GM12878 (cell line): ENCODE measurements at regions not wholly inside any gene's neighbourhood (a gene's known extent, or its start where the extent isn't known, plus 50 kb on each side); places are given as distances from the start of the nearest gene placed in this dataset.

Experiments
- ATAC-seq: fragments of 200-7000 bp; cut with Tn5 transposase; 3 replicates; pipeline ENCODE4 v1.9.1; 2020; ENCODE audit warnings: mild to moderate bottlenecking, moderate library complexity
- BruUV-seq: library from RNA; stranded (reverse); fragments of 400-500 nt; replicated peaks from 2 replicates; lab custom pipeline; 2021; lab: Mats Ljungman, UMichigan
- CTCF ChIA-PET: fragments of 300-600 bp; sonication (Branson Sonifier 250); formaldehyde crosslinking; extraction: SDS; loops from one replicate; lab custom pipeline; 2021; ENCODE audit warnings: inconsistent platforms; lab: Yijun Ruan, JAX
- POLR2A ChIA-PET: fragments of 350-600 bp; formaldehyde crosslinking; extraction: SDS; loops from one replicate; lab custom pipeline; 2021; ENCODE audit warnings: inconsistent platforms; lab: Charles Lee
- RAD21 ChIA-PET: fragments of 300-600 bp; sonication (Branson Sonifier 250); formaldehyde crosslinking; loops from one replicate; lab custom pipeline; 2023; ENCODE audit warnings: antibody characterized with exemption; ENCODE audit not compliant: unreplicated experiment; lab: Charles Lee
- SMC1A ChIA-PET: fragments of 300-600 bp; sonication (Branson Sonifier 250); formaldehyde crosslinking; loops from one replicate; lab custom pipeline; 2023; ENCODE audit not compliant: unreplicated experiment, uncharacterized antibody; lab: Charles Lee
- DNase-seq: peaks from one replicate; pipeline ENCODE4 v3.0.0-alpha.2; 2011; ENCODE audit warnings: low read depth, low spot score
- FAIRE-seq: peaks from 3 replicates; lab custom pipeline; 2011; peaks lifted over from hg19 to GRCh38; lab: Jason Lieb, UNC
- H2AFZ ChIP-seq: 2 replicates; pipeline ENCODE4 v1.6.0; 2011; ENCODE audit warnings: low read depth, low read length, control low read depth; ENCODE audit not compliant: control insufficient read depth
- H3K27ac ChIP-seq: 2 replicates; pipeline ENCODE4 v1.5.1; 2011; ENCODE audit warnings: control low read depth; ENCODE audit not compliant: control insufficient read depth, insufficient read depth
- H3K27me3 ChIP-seq, 2 experiments: replicated peaks in 1 of 2; 2 replicates each; pipeline versions ENCODE4 v1.6.0 to v1.6.1; 2011; ENCODE audit warnings: low read length in 1 of 2; ENCODE audit not compliant: control insufficient read depth in 2 of 2, insufficient read depth in 2 of 2
- H3K36me3 ChIP-seq, 2 experiments: 2 replicates each; pipeline ENCODE4 v1.5.1; 2011; ENCODE audit warnings: low read length in 1 of 2; ENCODE audit not compliant: control insufficient read depth in 2 of 2, insufficient read depth in 2 of 2
- H3K4me1 ChIP-seq: 2 replicates; pipeline ENCODE4 v1.6.1; 2011; ENCODE audit warnings: mild to moderate bottlenecking, low read length, moderate library complexity, mixed read lengths; ENCODE audit not compliant: control insufficient read depth, insufficient read depth
- H3K4me2 ChIP-seq: 2 replicates; pipeline ENCODE4 v1.6.0; 2011; ENCODE audit warnings: control low read depth; ENCODE audit not compliant: control insufficient read depth, insufficient read depth
- H3K4me3 ChIP-seq: fragments of 200-600 bp; sonication (generic); 2 replicates; pipeline ENCODE4 v1.5.1; 2016
- H3K79me2 ChIP-seq: 2 replicates; pipeline ENCODE4 v1.6.0; 2011; ENCODE audit warnings: low read length; ENCODE audit not compliant: control insufficient read depth, insufficient read depth
- H3K9ac ChIP-seq: 2 replicates; pipeline ENCODE4 v1.8.0; 2011; ENCODE audit warnings: low read length, control low read depth, mixed read lengths; ENCODE audit not compliant: control insufficient read depth, insufficient read depth
- H3K9me3 ChIP-seq: replicated peaks from 3 replicates; pipeline ENCODE4 v1.5.1; 2011; ENCODE audit warnings: mild to moderate bottlenecking, low read length; ENCODE audit not compliant: control insufficient read depth, insufficient read depth
- H4K20me1 ChIP-seq: 2 replicates; pipeline ENCODE4 v1.6.0; 2011; ENCODE audit not compliant: control insufficient read depth, insufficient read depth
- CBFB ChIP-seq: IDR thresholded peaks from 2 replicates; pipeline ENCODE4 v1.6.1; 2016; ENCODE audit warnings: antibody characterized with exemption, low read depth
- CEBPZ ChIP-seq: fragments of 150-350 bp; IDR thresholded peaks from 2 replicates; pipeline ENCODE4 v1.6.1; 2016; ENCODE audit warnings: low read depth, low read length
- CHD4 ChIP-seq: fragments of 200-600 bp; sonication (generic); IDR thresholded peaks from 2 replicates; pipeline ENCODE4 v1.6.1; 2016; ENCODE audit warnings: mild to moderate bottlenecking
- E4F1 ChIP-seq: fragments of 450-650 bp; IDR thresholded peaks from 2 replicates; pipeline ENCODE4 v1.6.1; 2018; ENCODE audit warnings: borderline replicate concordance, mild to moderate bottlenecking; ENCODE audit not compliant: partially characterized antibody
- HDGF ChIP-seq: fragments of 450-650 bp; IDR thresholded peaks from 2 replicates; pipeline ENCODE4 v1.6.1; 2016; ENCODE audit warnings: antibody characterized with exemption
- LARP7 ChIP-seq: fragments of 450-650 bp; IDR thresholded peaks from 2 replicates; pipeline ENCODE4 v1.6.1; 2017; ENCODE audit warnings: mild to moderate bottlenecking
- MEF2A ChIP-seq: IDR thresholded peaks from 2 replicates; pipeline ENCODE4 v1.6.1; 2011; ENCODE audit warnings: low read depth, mild to moderate bottlenecking, low read length, moderate library complexity; ENCODE audit not compliant: insufficient read depth
- MEF2B ChIP-seq: fragments of 450-650 bp; IDR thresholded peaks from 2 replicates; pipeline ENCODE4 v1.6.1; 2018; ENCODE audit warnings: mild to moderate bottlenecking, moderate library complexity; ENCODE audit not compliant: partially characterized antibody, poor library complexity, severe bottlenecking
- RELB ChIP-seq: fragments of 450-650 bp; IDR thresholded peaks from 2 replicates; pipeline ENCODE4 v1.6.1; 2017; ENCODE audit warnings: low read depth, mild to moderate bottlenecking, moderate library complexity
- SP1 ChIP-seq: IDR thresholded peaks from one replicate; pipeline ENCODE4 v1.6.1; 2011; ENCODE audit warnings: low read depth, low read length
- ZSCAN29 ChIP-seq: fragments of 450-650 bp; IDR thresholded peaks from 2 replicates; pipeline ENCODE4 v1.6.1; 2017; ENCODE audit warnings: mild to moderate bottlenecking, moderate library complexity
- WGBS: methylation state at CpG from one replicate; pipeline ENCODE4 v1.1.6; 2016; ENCODE audit warnings: low lambda C conversion rate; ENCODE audit not compliant: insufficient replicate concordance, insufficient coverage; ENCODE audit errors: missing lambda C conversion rate; 5-methylcytosine and 5-hydroxymethylcytosine counted together
- in situ Hi-C: fragments of 300-500 bp; cut with MboI; formaldehyde crosslinking; loops from 9 replicates; pipeline ENCODE4 v1.14.3; 2018; ENCODE audit warnings: mixed read lengths
- intact Hi-C: fragments of 100-400 bp; cut with micrococcal nuclease; formaldehyde crosslinking; loops from one replicate; pipeline ENCODE4 v1.14.2; 2022; ENCODE audit not compliant: unreplicated experiment
- TF ChIP-seq, protein P1 (sequence below): fragments of 450-650 bp; conservative IDR thresholded peaks from 2 replicates; pipeline ENCODE4 v1.6.1; 2017; ENCODE audit warnings: mild to moderate bottlenecking, moderate library complexity

DNA sequence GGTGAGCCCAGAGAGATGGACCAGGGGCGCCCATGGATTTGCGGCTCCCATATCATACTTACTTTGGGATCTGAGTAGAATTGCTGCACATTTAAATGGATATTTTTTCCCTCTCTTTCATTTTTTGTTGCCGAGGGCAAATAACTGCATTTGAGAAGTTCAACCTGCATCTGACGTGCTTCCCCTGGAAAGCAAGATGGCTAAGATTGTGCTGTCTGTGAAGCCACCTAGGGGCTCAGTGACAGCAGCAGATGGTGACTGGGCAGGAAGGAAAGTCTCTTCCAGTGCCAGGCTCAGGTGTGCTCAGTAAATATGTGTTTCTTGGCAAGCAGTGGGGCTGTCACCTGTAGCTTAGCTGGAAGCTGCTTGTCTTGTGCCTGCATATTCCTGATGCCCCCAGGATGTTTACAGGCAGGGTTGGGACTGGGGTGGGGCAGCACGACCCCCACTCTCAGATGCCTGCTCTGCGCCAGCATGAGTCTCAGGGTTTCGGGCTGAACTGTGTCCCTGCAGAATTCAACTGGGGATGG lies 59.8 kb upstream of the ETV3 start:
- Histone ChIP-seq H3K79me2 (no peaks in the 10 kb centered on the region), H3K4me3 (no peak overlapping the region), H3K27ac (no peak overlapping the region), H3K9me3 (no peaks in the 10 kb centered on the region), H3K27me3 (no peaks in the 10 kb centered on the region), H3K4me1 (no peaks in the 10 kb centered on the region), H3K4me2 (no peak overlapping the region), H2AFZ (no peak overlapping the region), H3K36me3 (no peaks in the 10 kb centered on the region), H4K20me1 (no peaks in the 10 kb centered on the region), H3K9ac (no peak overlapping the region)
- ChIA-PET POLR2A (no interaction called here), RAD21 (interaction anchor here (1.5 to 4.3 kb wide), 2 partner anchors 10 to 23 kb away, joined by 3 to 23 read pairs; no protein-coding TSS in a partner anchor), SMC1A (interaction anchor here (1.2 to 4.5 kb wide), 3 partner anchors 157 to 297 kb away, joined by 3 to 23 read pairs (median 13); no protein-coding TSS in a partner anchor), CTCF (interaction anchor here (0.7 to 20.2 kb wide), 9 partner anchors 18 to 314 kb away, joined by 3 to 349 read pairs (median 5); no protein-coding TSS in a partner anchor)
- DNase-seq (no peak), ATAC-seq (no peak), FAIRE-seq (no peak)
- intact Hi-C loops: loop anchor here (5.0 kb wide), 1 partner anchor 109 kb away; no protein-coding TSS in a partner anchor
- WGBS: 47% methylated on average over 7 of the region's 7 CpGs
- in situ Hi-C loops: no loop called here
- BruUV-seq: no TSS peak
- TF ChIP-seq CBFB (no peak), MEF2A (no peak), HDGF (no peak), CHD4 (no peak), CEBPZ (no peak), SP1 (no peak), MEF2B (no peak), RELB (no peak), LARP7 (no peak), ZSCAN29 (no peak), E4F1 (no peak)
- TF ChIP-seq, protein P1, sequence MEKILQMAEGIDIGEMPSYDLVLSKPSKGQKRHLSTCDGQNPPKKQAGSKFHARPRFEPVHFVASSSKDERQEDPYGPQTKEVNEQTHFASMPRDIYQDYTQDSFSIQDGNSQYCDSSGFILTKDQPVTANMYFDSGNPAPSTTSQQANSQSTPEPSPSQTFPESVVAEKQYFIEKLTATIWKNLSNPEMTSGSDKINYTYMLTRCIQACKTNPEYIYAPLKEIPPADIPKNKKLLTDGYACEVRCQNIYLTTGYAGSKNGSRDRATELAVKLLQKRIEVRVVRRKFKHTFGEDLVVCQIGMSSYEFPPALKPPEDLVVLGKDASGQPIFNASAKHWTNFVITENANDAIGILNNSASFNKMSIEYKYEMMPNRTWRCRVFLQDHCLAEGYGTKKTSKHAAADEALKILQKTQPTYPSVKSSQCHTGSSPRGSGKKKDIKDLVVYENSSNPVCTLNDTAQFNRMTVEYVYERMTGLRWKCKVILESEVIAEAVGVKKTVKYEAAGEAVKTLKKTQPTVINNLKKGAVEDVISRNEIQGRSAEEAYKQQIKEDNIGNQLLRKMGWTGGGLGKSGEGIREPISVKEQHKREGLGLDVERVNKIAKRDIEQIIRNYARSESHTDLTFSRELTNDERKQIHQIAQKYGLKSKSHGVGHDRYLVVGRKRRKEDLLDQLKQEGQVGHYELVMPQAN: no peak
